ENCODE measurements at regions not wholly inside any gene's neighbourhood (a gene's known extent, or its start where the extent isn't known, plus 50 kb on each side); places are given as distances from the start of the nearest gene placed in this dataset.

- TF ChIP-seq CTCF (IDR thresholded peaks at IDR 0.05) = no peak
- TF ChIP-seq POLR2A (IDR thresholded peaks at IDR 0.05) = no peak
- TF ChIP-seq EP300 (IDR thresholded peaks at IDR 0.05) = no peak
Observed at GRCh38 chr13:71117920-71118319, 749.1 kb downstream of the DACH1 start.

Data from ovary (tissue), 3 donors.